MCF 10A (cell line): ENCODE measurements at regions not wholly inside any gene's neighbourhood (a gene's known extent, or its start where the extent isn't known, plus 50 kb on each side); places are given as distances from the start of the nearest gene placed in this dataset.
A peak's percentile ranks its signal among the peaks of the same experiment; 100 is the strongest.

Source experiments
- BruUV-seq: library from RNA; stranded (reverse); fragments of 400-500 nt; replicated peaks from 2 replicates; lab custom pipeline; 2021; lab: Mats Ljungman, UMichigan
- CTCF ChIA-PET: fragments of 300-600 bp; sonication (Branson Sonifier 250); formaldehyde crosslinking; extraction: SDS; loops from one replicate; lab custom pipeline; 2021; ENCODE audit warnings: antibody characterized with exemption, inconsistent platforms; lab: Yijun Ruan, JAX
- POLR2A ChIA-PET: fragments of 300-600, 350-650 bp; sonication (Branson Sonifier 250); formaldehyde crosslinking; extraction: SDS; loops from one replicate; lab custom pipeline; 2020; ENCODE audit warnings: antibody characterized with exemption, inconsistent platforms; lab: Yijun Ruan, JAX
- DNase-seq: peaks from one replicate; pipeline ENCODE4 v3.0.0-alpha.2; 2018; ENCODE audit not compliant: unreplicated experiment
- H3K27ac Mint-ChIP-seq: one replicate; pipeline ENCODE4 v1.8.0; 2022; ENCODE audit warnings: mild to moderate bottlenecking, low read depth, mixed read lengths; ENCODE audit not compliant: unreplicated experiment
- H3K27me3 Mint-ChIP-seq: one replicate; pipeline ENCODE4 v1.8.0; 2022; ENCODE audit warnings: mixed read lengths; ENCODE audit not compliant: insufficient read depth, unreplicated experiment
- H3K36me3 Mint-ChIP-seq: one replicate; pipeline ENCODE4 v1.8.0; 2022; ENCODE audit warnings: mild to moderate bottlenecking, moderate library complexity, mixed read lengths; ENCODE audit not compliant: insufficient read depth, unreplicated experiment
- H3K4me1 Mint-ChIP-seq: one replicate; pipeline ENCODE4 v1.8.0; 2022; ENCODE audit warnings: mixed read lengths; ENCODE audit not compliant: insufficient read depth, unreplicated experiment
- H3K4me3 Mint-ChIP-seq: one replicate; pipeline ENCODE4 v1.8.0; 2022; ENCODE audit warnings: mild to moderate bottlenecking, moderate library complexity, mixed read lengths; ENCODE audit not compliant: unreplicated experiment
- H3K9me3 Mint-ChIP-seq: one replicate; pipeline ENCODE4 v1.8.0; 2022; ENCODE audit warnings: mixed read lengths; ENCODE audit not compliant: unreplicated experiment
- intact Hi-C: fragments of 100-400 bp; cut with micrococcal nuclease; formaldehyde crosslinking; loops from 2 replicates; pipeline ENCODE4 v1.14.1; 2022
- TF ChIP-seq, protein P1 (sequence below): fragments of 200-600 bp; IDR thresholded peaks from one replicate; pipeline ENCODE4 v1.8.0; 2022; ENCODE audit warnings: antibody characterized with exemption, mild to moderate bottlenecking; ENCODE audit not compliant: unreplicated experiment

DNA sequence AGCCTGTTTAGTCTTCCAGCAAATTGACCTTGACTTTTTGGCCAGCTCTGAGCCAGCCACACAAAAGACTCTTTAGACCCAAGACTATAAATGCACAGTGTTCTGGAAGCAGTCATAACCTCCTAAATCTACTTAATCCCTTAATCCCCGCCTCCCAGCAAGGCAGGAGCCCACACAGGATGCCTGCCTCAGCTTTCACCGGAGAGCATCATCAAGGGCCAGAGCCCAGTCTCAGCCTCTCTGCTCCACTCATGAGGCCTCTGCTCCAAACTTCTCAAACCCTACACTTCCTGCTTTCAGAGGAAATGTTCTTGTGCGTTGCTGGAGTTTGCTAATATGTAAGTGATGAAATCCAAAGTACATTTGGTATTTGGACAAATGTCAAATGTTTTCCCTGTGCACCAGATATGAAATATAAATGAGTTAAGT lies 57.9 kb upstream of the FSHB start:
- TF ChIP-seq, protein P1, sequence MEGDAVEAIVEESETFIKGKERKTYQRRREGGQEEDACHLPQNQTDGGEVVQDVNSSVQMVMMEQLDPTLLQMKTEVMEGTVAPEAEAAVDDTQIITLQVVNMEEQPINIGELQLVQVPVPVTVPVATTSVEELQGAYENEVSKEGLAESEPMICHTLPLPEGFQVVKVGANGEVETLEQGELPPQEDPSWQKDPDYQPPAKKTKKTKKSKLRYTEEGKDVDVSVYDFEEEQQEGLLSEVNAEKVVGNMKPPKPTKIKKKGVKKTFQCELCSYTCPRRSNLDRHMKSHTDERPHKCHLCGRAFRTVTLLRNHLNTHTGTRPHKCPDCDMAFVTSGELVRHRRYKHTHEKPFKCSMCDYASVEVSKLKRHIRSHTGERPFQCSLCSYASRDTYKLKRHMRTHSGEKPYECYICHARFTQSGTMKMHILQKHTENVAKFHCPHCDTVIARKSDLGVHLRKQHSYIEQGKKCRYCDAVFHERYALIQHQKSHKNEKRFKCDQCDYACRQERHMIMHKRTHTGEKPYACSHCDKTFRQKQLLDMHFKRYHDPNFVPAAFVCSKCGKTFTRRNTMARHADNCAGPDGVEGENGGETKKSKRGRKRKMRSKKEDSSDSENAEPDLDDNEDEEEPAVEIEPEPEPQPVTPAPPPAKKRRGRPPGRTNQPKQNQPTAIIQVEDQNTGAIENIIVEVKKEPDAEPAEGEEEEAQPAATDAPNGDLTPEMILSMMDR, result no peak
- no peaks in the 10 kb centered on the region for H3K36me3 Mint-ChIP-seq
- no peaks in the 10 kb centered on the region for H3K4me1 Mint-ChIP-seq
- BruUV-seq, result no TSS peak
- intact Hi-C loops, result no loop called here
- H3K27ac Mint-ChIP-seq, result peak overlapping the region; percentile 33
- ChIA-PET POLR2A (interaction anchor here (1.6 kb wide), 1 partner anchor 17 kb away, joined by 4 read pairs; no protein-coding TSS in a partner anchor), CTCF (interaction anchor here (0.6 to 4.6 kb wide), 9 partner anchors 14 to 489 kb away, joined by 3 to 23 read pairs (median 4); no protein-coding TSS in a partner anchor)
- no peaks in the 10 kb centered on the region for H3K27me3 Mint-ChIP-seq
- no peaks in the 10 kb centered on the region for H3K9me3 Mint-ChIP-seq
- no peak overlapping the region for H3K4me3 Mint-ChIP-seq
- DNase-seq, result no peak

GRCh38 chr11:30174265-30175020 lies 56.4 kb upstream of the FSHB start:
- Mint-ChIP-seq H3K4me3 (no peak overlapping the region), H3K36me3 (no peaks in the 10 kb centered on the region), H3K27ac (no peak overlapping the region), H3K4me1 (no peaks in the 10 kb centered on the region), H3K9me3 (no peaks in the 10 kb centered on the region), H3K27me3 (no peaks in the 10 kb centered on the region)
- ChIA-PET POLR2A (interaction anchor here (0.5 kb wide), 1 partner anchor 1619 kb away, joined by 3 read pairs; no protein-coding TSS in a partner anchor), CTCF (interaction anchor here (0.5 to 4.6 kb wide), 7 partner anchors 22 to 136 kb away, joined by 3 to 23 read pairs (median 4); no protein-coding TSS in a partner anchor)
- intact Hi-C loops, result no loop called here
- TF ChIP-seq, protein P1, result no peak
- no TSS peak for BruUV-seq
- no peak for DNase-seq
